OCI-LY7 (cell line): ENCODE measurements at regions not wholly inside any gene's neighbourhood (a gene's known extent, or its start where the extent isn't known, plus 50 kb on each side); places are given as distances from the start of the nearest gene placed in this dataset.

Experiments
- CTCF ChIP-seq: fragments of 200-600 bp; sonication (generic); conservative IDR thresholded peaks from 2 replicates; pipeline ENCODE4 v1.5.1; 2014; ENCODE audit warnings: mild to moderate bottlenecking, antibody characterized with exemption, low read length, moderate library complexity, mixed read lengths
- EZH2phosphoT487 ChIP-seq: fragments of 200-600 bp; sonication (generic); IDR thresholded peaks from 2 replicates; pipeline ENCODE4 v1.6.1; 2018; ENCODE audit warnings: low read depth, borderline replicate concordance, mild to moderate bottlenecking, mixed run types, antibody characterized with exemption, low read length, moderate library complexity, mixed read lengths

GRCh38 chr5:19270153-19270552 lies 717.8 kb downstream of the CDH18 start:
- no peak for TF ChIP-seq CTCF
- no peak for TF ChIP-seq EZH2phosphoT487
